D721Med (cell line): ENCODE measurements at regions not wholly inside any gene's neighbourhood (a gene's known extent, or its start where the extent isn't known, plus 50 kb on each side); places are given as distances from the start of the nearest gene placed in this dataset.

ENCODE experiments used
- DNase-seq: peaks from one replicate; pipeline ENCODE4 v3.0.0; 2011; ENCODE audit warnings: low spot score; ENCODE audit not compliant: insufficient read length
- FAIRE-seq: peaks from 2 replicates; lab custom pipeline; 2011; peaks lifted over from hg19 to GRCh38; lab: Jason Lieb, UNC
- TF ChIP-seq, protein P1 (sequence below): IDR thresholded peaks from 2 replicates; pipeline ENCODE4 v1.5.1; 2012; ENCODE audit warnings: mild to moderate bottlenecking, control low read depth; ENCODE audit not compliant: insufficient read depth; ENCODE audit errors: missing control alignments

DNA sequence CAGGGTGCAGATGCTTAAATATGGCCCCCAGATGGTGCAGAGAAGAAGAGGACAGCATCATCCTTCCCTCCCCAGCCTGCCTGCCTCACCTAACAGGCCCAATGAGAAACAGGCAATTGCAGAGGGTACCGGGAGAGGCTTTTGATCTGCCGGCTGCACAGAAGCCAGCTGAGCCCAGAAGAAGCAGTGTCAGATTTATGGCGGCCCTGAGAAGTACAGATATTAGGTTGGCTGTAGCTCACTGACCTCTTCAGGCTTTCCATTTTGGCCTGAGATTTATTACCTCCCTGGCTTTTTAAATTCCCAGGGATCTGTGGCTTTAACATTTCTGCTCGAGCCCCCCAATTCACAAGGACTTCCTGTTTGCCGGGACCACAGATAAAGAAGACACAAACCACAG, 278.7 kb downstream of the EN1 start:
- TF ChIP-seq, protein P1, sequence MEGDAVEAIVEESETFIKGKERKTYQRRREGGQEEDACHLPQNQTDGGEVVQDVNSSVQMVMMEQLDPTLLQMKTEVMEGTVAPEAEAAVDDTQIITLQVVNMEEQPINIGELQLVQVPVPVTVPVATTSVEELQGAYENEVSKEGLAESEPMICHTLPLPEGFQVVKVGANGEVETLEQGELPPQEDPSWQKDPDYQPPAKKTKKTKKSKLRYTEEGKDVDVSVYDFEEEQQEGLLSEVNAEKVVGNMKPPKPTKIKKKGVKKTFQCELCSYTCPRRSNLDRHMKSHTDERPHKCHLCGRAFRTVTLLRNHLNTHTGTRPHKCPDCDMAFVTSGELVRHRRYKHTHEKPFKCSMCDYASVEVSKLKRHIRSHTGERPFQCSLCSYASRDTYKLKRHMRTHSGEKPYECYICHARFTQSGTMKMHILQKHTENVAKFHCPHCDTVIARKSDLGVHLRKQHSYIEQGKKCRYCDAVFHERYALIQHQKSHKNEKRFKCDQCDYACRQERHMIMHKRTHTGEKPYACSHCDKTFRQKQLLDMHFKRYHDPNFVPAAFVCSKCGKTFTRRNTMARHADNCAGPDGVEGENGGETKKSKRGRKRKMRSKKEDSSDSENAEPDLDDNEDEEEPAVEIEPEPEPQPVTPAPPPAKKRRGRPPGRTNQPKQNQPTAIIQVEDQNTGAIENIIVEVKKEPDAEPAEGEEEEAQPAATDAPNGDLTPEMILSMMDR = no peak
- FAIRE-seq (no peak), DNase-seq (no peak)

DNA sequence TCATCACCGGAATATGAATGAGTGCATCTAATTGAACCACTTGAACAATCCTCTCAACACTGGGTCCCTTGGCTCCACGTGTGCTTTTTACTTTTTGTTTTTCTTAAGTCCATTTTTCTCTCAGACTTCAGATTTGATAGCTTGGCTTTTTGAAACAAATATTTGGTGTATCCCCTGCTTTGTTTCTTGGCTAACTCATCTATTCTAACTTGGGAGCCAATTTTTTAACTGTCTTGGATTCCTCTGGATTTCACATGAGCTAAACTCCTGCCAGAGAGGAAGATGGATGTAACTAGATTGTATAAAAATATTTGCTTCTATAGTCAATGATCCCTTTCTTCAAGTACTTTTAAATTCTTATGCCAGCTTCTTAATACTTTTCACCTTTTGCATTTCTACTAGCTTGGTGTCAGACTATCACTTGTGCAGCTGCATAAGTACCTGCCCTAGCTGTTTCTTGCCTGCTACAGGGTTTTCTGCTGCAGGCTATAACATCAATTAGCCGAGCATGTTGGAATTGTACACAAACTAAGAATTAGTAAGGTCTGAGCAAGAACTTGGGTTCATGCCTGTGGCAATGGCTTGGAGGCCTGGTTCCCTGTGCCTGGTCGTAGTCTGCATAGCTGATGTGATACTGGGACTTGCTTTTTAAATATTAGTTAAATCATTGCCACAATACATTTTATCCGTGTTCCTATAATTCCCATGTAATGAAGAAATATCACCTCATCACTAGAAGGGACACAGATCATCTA, 281.5 kb downstream of the EN1 start:
- FAIRE-seq (no peak), DNase-seq (no peak)
- TF ChIP-seq, protein P1 = no peak

DNA sequence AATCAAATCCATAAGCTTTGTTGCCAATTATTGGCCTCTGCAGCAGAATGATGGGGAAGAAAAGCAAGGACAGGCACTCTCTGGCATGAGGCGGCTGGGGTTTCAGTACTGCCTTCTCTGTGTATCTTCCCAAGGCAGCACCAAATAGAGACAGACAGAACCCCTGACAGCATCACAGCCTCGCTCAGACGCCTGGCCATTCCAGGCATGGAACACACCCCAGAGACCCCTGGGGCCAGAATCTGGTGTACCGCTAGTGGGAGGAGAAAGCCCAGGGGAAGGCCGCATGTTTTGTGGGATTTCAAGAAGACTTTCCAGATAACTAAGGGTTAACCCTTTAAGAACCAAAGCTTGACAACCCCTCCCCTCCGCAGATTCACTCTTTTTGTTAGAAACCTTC, 282.1 kb downstream of the EN1 start:
- FAIRE-seq (no peak), DNase-seq (no peak)
- TF ChIP-seq, protein P1 = no peak

DNA sequence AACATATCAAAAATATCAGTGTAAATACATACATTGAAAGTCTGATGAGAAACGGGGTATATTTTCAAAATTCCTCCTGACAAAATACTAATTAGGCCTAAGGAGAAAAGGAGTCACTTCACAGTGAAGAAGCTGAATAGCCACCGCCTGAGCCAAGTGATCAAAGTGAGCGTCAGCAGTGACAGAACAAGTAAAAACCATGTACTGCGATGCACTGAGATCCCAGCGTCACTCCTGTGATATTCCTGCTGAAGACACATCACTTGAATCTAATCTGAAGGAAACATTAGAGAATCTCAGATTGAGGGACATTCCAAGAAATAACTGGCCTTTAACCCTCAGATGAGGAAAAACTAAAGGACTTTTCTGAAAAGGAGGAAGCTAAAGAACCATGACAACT, 285.3 kb downstream of the EN1 start:
- FAIRE-seq (no peak), DNase-seq (no peak)
- TF ChIP-seq, protein P1 = no peak

DNA sequence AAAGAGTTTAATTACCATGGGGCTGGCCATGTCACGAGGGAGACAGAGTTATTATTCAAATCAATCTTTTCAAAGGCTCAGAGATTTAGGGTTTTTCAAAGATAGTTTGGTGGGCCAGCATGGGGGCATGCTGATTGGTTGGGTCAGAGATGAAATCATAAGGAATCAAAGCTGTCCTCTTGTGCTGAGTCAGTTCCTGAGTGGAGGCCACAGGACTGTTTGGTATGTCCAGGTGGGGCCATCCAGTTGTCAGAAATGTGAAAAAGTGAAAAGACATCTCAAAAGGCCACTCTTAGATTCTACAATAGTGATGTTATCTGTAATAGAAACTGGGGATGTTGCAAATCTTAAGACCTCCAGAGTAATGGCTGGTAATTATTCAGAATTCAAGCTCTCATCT, 288.6 kb downstream of the EN1 start:
- no peak for DNase-seq
- FAIRE-seq = no peak
- TF ChIP-seq, protein P1 = no peak

DNA sequence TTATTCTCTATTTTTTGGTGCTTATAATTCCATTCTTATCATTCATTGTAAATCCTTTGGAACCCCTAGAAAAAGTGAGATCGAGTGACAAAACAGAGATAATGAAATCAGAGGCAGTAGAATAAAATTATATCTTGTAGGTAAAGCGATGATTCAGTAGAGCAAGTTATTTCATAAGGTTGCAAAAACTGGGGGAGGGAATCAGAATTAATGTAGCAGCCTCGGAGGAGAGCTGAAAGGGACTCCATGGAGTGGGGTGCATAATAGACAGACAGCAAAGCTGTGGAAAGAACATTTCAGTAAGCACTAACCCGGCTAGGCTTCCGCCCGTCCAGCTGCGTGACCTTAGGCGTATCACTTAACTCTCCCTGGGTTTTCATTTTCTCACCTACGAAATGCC, 289.7 kb downstream of the EN1 start:
- TF ChIP-seq, protein P1 = no peak
- FAIRE-seq = no peak
- DNase-seq = no peak

DNA sequence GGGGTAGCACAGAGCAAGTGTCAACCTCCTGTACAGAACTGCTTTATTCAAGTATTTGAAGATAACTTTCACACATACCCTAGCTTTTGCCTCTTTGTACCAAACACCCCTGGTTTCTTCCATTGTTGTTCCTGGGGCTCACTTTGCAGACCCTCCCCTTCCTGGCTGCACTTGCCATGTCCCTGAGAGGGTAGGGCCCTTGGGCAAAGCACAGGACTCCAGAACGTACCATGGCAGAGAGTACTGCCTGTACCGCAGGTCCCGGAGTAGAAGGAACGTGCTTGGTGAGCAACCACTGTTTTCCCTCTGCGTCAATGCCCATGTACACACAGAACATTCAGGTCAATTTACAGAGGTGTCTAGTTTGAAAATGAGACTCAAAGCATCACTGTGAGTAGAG, 290.4 kb downstream of the EN1 start:
- DNase-seq (no peak), FAIRE-seq (no peak)
- TF ChIP-seq, protein P1 = no peak
